GM23248 (cell line): ENCODE measurements at regions not wholly inside any gene's neighbourhood (a gene's known extent, or its start where the extent isn't known, plus 50 kb on each side); places are given as distances from the start of the nearest gene placed in this dataset.
"Not testable (repeated sequence)": the region's sequence is repeated elsewhere in the genome, so short reads cannot be mapped to it uniquely, and the experiment has no call there.

Experiments used
- DNase-seq: peaks from one replicate; pipeline ENCODE4 v3.0.0-alpha.2; 2015
- H2AFZ ChIP-seq: fragments of 200-600 bp; sonication (generic); 2 replicates; pipeline ENCODE4 v1.6.1; 2016; ENCODE audit warnings: antibody characterized with exemption
- H3F3A ChIP-seq: fragments of 200-600 bp; sonication (generic); 2 replicates; pipeline ENCODE4 v1.6.1; 2016; ENCODE audit warnings: mild to moderate bottlenecking, antibody characterized with exemption, mixed run types; ENCODE audit not compliant: insufficient read depth
- H3K27ac ChIP-seq: fragments of 200-600 bp; sonication (generic); 2 replicates; pipeline ENCODE4 v1.5.1; 2016; ENCODE audit warnings: mild to moderate bottlenecking
- H3K27me3 ChIP-seq: fragments of 200-600 bp; sonication (generic); replicated peaks from 2 replicates; pipeline ENCODE4 v1.6.1; 2016; ENCODE audit warnings: mild to moderate bottlenecking; ENCODE audit not compliant: insufficient read depth
- H3K36me3 ChIP-seq: fragments of 200-600 bp; sonication (generic); 2 replicates; pipeline ENCODE4 v1.6.1; 2016; ENCODE audit warnings: low read depth, mild to moderate bottlenecking
- H3K4me1 ChIP-seq: fragments of 200-600 bp; sonication (generic); 2 replicates; pipeline ENCODE4 v1.6.1; 2016; ENCODE audit warnings: mild to moderate bottlenecking; ENCODE audit not compliant: insufficient read depth
- H3K4me2 ChIP-seq: fragments of 200-600 bp; sonication (generic); one replicate; pipeline ENCODE4 v1.6.1; 2016; ENCODE audit warnings: mild to moderate bottlenecking; ENCODE audit not compliant: unreplicated experiment
- H3K4me3 ChIP-seq: fragments of 200-600 bp; sonication (generic); 2 replicates; pipeline ENCODE4 v1.5.1; 2016; ENCODE audit warnings: mild to moderate bottlenecking
- H3K79me2 ChIP-seq: fragments of 200-600 bp; sonication (generic); 2 replicates; pipeline ENCODE4 v1.6.1; 2016; ENCODE audit warnings: mild to moderate bottlenecking; ENCODE audit not compliant: insufficient read depth
- H3K9ac ChIP-seq: fragments of 200-600 bp; sonication (generic); 2 replicates; pipeline ENCODE4 v1.6.1; 2016; ENCODE audit warnings: mild to moderate bottlenecking
- H3K9me2 ChIP-seq: fragments of 200-600 bp; sonication (generic); 2 replicates; pipeline ENCODE4 v1.6.1; 2016; ENCODE audit warnings: mixed run types, mild to moderate bottlenecking, moderate library complexity; ENCODE audit not compliant: insufficient read depth
- H3K9me3 ChIP-seq: fragments of 200-600 bp; sonication (generic); one replicate; pipeline ENCODE4 v1.6.1; 2017; ENCODE audit warnings: low read depth
- H4K20me1 ChIP-seq: fragments of 200-600 bp; sonication (generic); 2 replicates; pipeline ENCODE4 v1.6.0; 2016; ENCODE audit not compliant: insufficient read depth
- EZH2 ChIP-seq: fragments of 200-600 bp; sonication (generic); IDR thresholded peaks from 2 replicates; pipeline ENCODE4 v1.6.1; 2018; ENCODE audit warnings: antibody characterized with exemption, mild to moderate bottlenecking; ENCODE audit not compliant: insufficient read depth, poor library complexity, severe bottlenecking
- EZH2phosphoT487 ChIP-seq: fragments of 200-600 bp; sonication (generic); IDR thresholded peaks from 2 replicates; pipeline ENCODE4 v1.6.1; 2018; ENCODE audit warnings: antibody characterized with exemption, moderate library complexity, mild to moderate bottlenecking, low read depth; ENCODE audit not compliant: insufficient read depth
- WGBS, 2 experiments: methylation state at CpG; one replicate each; pipeline ENCODE4 v1.1.6; 2015 to 2017; ENCODE audit warnings: low lambda C conversion rate in 2 of 2, low coverage in 1 of 2; ENCODE audit errors: missing lambda C conversion rate in 2 of 2; 5-methylcytosine and 5-hydroxymethylcytosine counted together
- in situ Hi-C: fragments of 300-500 bp; cut with MboI; formaldehyde crosslinking; loops from 2 replicates; pipeline ENCODE4 v1.15.0; 2020

- 92 to 96% methylated on average over 1 of the region's 1 CpG for WGBS, 2 experiments
- Histone ChIP-seq H3K9me3 (no peaks in the 10 kb centered on the region), H3K36me3 (no peaks in the 10 kb centered on the region)
Observed at GRCh38 chr5:40210694-40211093, 469.0 kb upstream of the PTGER4 start.

GRCh38 chr5:40206030-40206429 is 473.7 kb upstream of the PTGER4 start:
- in situ Hi-C loops = no loop called here
- H3K4me1 ChIP-seq = no peaks in the 10 kb centered on the region
- TF ChIP-seq EZH2phosphoT487 (no peak), EZH2 (no peak)
- no peak for DNase-seq
- H3K27ac ChIP-seq = no peak overlapping the region
- no peaks in the 10 kb centered on the region for H3K79me2 ChIP-seq
- no peaks in the 10 kb centered on the region for H3K9me2 ChIP-seq
- H3K4me3 ChIP-seq = no peak overlapping the region
- H3K27me3 ChIP-seq = no peaks in the 10 kb centered on the region
- H3K36me3 ChIP-seq = no peaks in the 10 kb centered on the region
- no peak overlapping the region for H3K9ac ChIP-seq
- H3K9me3 ChIP-seq = no peaks in the 10 kb centered on the region
- H3K4me2 ChIP-seq = no peak overlapping the region
- H4K20me1 ChIP-seq = no peaks in the 10 kb centered on the region
- WGBS, 2 experiments = 91 to 95% methylated on average over 2 of the region's 2 CpGs
- H3F3A ChIP-seq = no peaks in the 10 kb centered on the region
- no peak overlapping the region for H2AFZ ChIP-seq

More at GRCh38 chr5:40210694-40211093, 469.0 kb upstream of the PTGER4 start:
- Histone ChIP-seq H3K79me2 (no peaks in the 10 kb centered on the region), H3F3A (no peaks in the 10 kb centered on the region), H4K20me1 (no peaks in the 10 kb centered on the region), H2AFZ (no peak overlapping the region), H3K4me3 (no peak overlapping the region), H3K27ac (no peak overlapping the region), H3K4me2 (no peak overlapping the region), H3K9me2 (no peaks in the 10 kb centered on the region), H3K27me3 (no peaks in the 10 kb centered on the region), H3K9ac (no peak overlapping the region), H3K4me1 (no peaks in the 10 kb centered on the region)
- no peak for DNase-seq
- TF ChIP-seq EZH2phosphoT487 (no peak), EZH2 (no peak)
- in situ Hi-C loops = no loop called here

DNA sequence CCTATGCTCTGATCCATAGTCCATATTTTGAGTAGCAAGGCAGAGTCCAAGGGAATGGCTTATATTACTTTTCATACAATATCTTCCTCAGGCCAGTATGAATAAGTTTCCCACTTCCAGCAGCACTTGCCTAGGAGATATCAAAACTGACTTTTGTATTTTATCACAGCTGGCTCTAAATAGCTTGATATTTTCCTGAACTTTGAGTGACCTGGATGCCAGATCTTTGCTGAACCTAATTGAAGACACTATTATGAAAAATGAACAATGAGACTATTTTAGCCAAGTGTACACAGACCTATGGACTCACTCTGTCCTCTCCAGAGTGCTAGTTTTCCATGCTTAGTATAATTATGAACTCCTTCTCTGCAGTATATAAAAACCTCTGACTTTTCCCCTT is 475.6 kb upstream of the PTGER4 start:
- Histone ChIP-seq H3F3A (no peaks in the 10 kb centered on the region), H3K36me3 (no peaks in the 10 kb centered on the region), H3K79me2 (no peaks in the 10 kb centered on the region), H3K9me3 (no peaks in the 10 kb centered on the region), H3K4me2 (no peak overlapping the region), H3K9me2 (no peaks in the 10 kb centered on the region), H3K4me3 (no peak overlapping the region), H2AFZ (no peak overlapping the region), H3K4me1 (no peaks in the 10 kb centered on the region), H3K27ac (no peak overlapping the region), H4K20me1 (no peaks in the 10 kb centered on the region), H3K27me3 (no peaks in the 10 kb centered on the region), H3K9ac (no peak overlapping the region)
- TF ChIP-seq EZH2phosphoT487 (no peak), EZH2 (no peak)
- DNase-seq = no peak
- in situ Hi-C loops = no loop called here

- H3F3A ChIP-seq = no peaks in the 10 kb centered on the region
- no peak for DNase-seq
- no peak overlapping the region for H3K9ac ChIP-seq
- in situ Hi-C loops = no loop called here
- no peaks in the 10 kb centered on the region for H3K27me3 ChIP-seq
- H3K4me3 ChIP-seq = no peak overlapping the region
- no peaks in the 10 kb centered on the region for H3K9me2 ChIP-seq
- no peaks in the 10 kb centered on the region for H3K9me3 ChIP-seq
- no peak overlapping the region for H3K4me2 ChIP-seq
- H3K36me3 ChIP-seq = no peaks in the 10 kb centered on the region
- no peaks in the 10 kb centered on the region for H3K4me1 ChIP-seq
- H4K20me1 ChIP-seq = no peaks in the 10 kb centered on the region
- TF ChIP-seq EZH2 (no peak), EZH2phosphoT487 (no peak)
- no peak overlapping the region for H2AFZ ChIP-seq
- no peak overlapping the region for H3K27ac ChIP-seq
- H3K79me2 ChIP-seq = no peaks in the 10 kb centered on the region
Observed at GRCh38 chr5:40202814-40203440, 476.8 kb upstream of the PTGER4 start.

GRCh38 chr5:40198736-40199135 is 481.0 kb upstream of the PTGER4 start:
- Histone ChIP-seq H3K9ac (no peak overlapping the region), H3K9me3 (no peaks in the 10 kb centered on the region), H3K27ac (no peak overlapping the region), H3K4me3 (no peak overlapping the region), H3K27me3 (no peaks in the 10 kb centered on the region), H2AFZ (no peak overlapping the region), H3K79me2 (no peaks in the 10 kb centered on the region), H3F3A (no peaks in the 10 kb centered on the region), H4K20me1 (no peaks in the 10 kb centered on the region), H3K4me2 (no peak overlapping the region), H3K9me2 (no peaks in the 10 kb centered on the region), H3K36me3 (no peaks in the 10 kb centered on the region), H3K4me1 (no peaks in the 10 kb centered on the region)
- TF ChIP-seq EZH2phosphoT487 (no peak), EZH2 (no peak)
- DNase-seq = peak; percentile 19
- WGBS, 2 experiments = 34 to 41% methylated on average over 2 of the region's 2 CpGs
- in situ Hi-C loops = no loop called here

GRCh38 chr5:40195574-40195973 is 484.1 kb upstream of the PTGER4 start:
- H3K4me3 ChIP-seq, H3K36me3 ChIP-seq, H4K20me1 ChIP-seq, H2AFZ ChIP-seq, DNase-seq, H3K9ac ChIP-seq, H3K9me3 ChIP-seq, H3K4me2 ChIP-seq, H3K4me1 ChIP-seq, H3K79me2 ChIP-seq, H3K27ac ChIP-seq, in situ Hi-C loops, H3F3A ChIP-seq, H3K9me2 ChIP-seq, H3K27me3 ChIP-seq: not testable (repeated sequence)
- 91 to 92% methylated on average over 7 of the region's 7 CpGs for WGBS, 2 experiments
